Loucy (cell line): ENCODE measurements at regions not wholly inside any gene's neighbourhood (a gene's known extent, or its start where the extent isn't known, plus 50 kb on each side); places are given as distances from the start of the nearest gene placed in this dataset.

Source experiments
- H2AFZ ChIP-seq: fragments of 200-600 bp; sonication (generic); 2 replicates; pipeline ENCODE4 v1.6.0; 2016; ENCODE audit warnings: antibody characterized with exemption, mild to moderate bottlenecking, low read length, moderate library complexity
- H3F3A ChIP-seq: fragments of 200-600 bp; 2 replicates; pipeline ENCODE4 v1.6.0; 2016; ENCODE audit warnings: antibody characterized with exemption, low read depth, mild to moderate bottlenecking
- H3K27me3 ChIP-seq: fragments of 200-600 bp; sonication (generic); 2 replicates; pipeline ENCODE4 v1.6.1; 2014; ENCODE audit warnings: low read length, mild to moderate bottlenecking; ENCODE audit not compliant: insufficient read depth, poor library complexity, severe bottlenecking
- H3K36me3 ChIP-seq: fragments of 200-600 bp; sonication (generic); 2 replicates; pipeline ENCODE4 v1.6.1; 2016; ENCODE audit warnings: low read length; ENCODE audit not compliant: insufficient read depth
- H3K4me1 ChIP-seq: fragments of 200-600 bp; sonication (generic); 2 replicates; pipeline ENCODE4 v1.5.1; 2014; ENCODE audit warnings: low read length, mild to moderate bottlenecking; ENCODE audit not compliant: insufficient read depth, poor library complexity, severe bottlenecking
- H3K4me2 ChIP-seq: fragments of 200-600 bp; sonication (generic); 2 replicates; pipeline ENCODE4 v1.6.0; 2014; ENCODE audit warnings: antibody characterized with exemption, low read length, low read depth, mild to moderate bottlenecking; ENCODE audit not compliant: poor library complexity, severe bottlenecking
- H3K4me3 ChIP-seq: fragments of 200-600 bp; sonication (generic); 2 replicates; pipeline ENCODE4 v1.5.1; 2014; ENCODE audit warnings: low read length, mild to moderate bottlenecking, mixed read lengths; ENCODE audit not compliant: poor library complexity, severe bottlenecking
- H3K79me2 ChIP-seq: fragments of 200-600 bp; sonication (generic); 2 replicates; pipeline ENCODE4 v1.6.1; 2014; ENCODE audit warnings: low read length; ENCODE audit not compliant: insufficient read depth
- H3K9ac ChIP-seq: fragments of 200-600 bp; sonication (generic); 2 replicates; pipeline ENCODE4 v1.6.0; 2014; ENCODE audit warnings: mild to moderate bottlenecking, low read depth, low read length, moderate library complexity; ENCODE audit not compliant: poor library complexity, severe bottlenecking
- H3K9me2 ChIP-seq: fragments of 200-600 bp; sonication (generic); replicated peaks from 2 replicates; pipeline ENCODE4 v1.6.1; 2016; ENCODE audit warnings: low read depth, low read length, mixed read lengths
- H3K9me3 ChIP-seq: fragments of 200-600 bp; sonication (generic); 2 replicates; pipeline ENCODE4 v1.6.1; 2014; ENCODE audit warnings: mild to moderate bottlenecking, antibody characterized with exemption, low read length, low read depth; ENCODE audit not compliant: insufficient read depth
- H4K20me1 ChIP-seq: fragments of 200-600 bp; sonication (generic); 2 replicates; pipeline ENCODE4 v1.6.0; 2014; ENCODE audit warnings: antibody characterized with exemption, low read length, mild to moderate bottlenecking; ENCODE audit not compliant: insufficient read depth, poor library complexity, severe bottlenecking
- CTCF ChIP-seq: fragments of 200-600 bp; sonication (generic); conservative IDR thresholded peaks from 2 replicates; pipeline ENCODE4 v1.5.1; 2014; ENCODE audit warnings: mild to moderate bottlenecking, antibody characterized with exemption, low read length
- EZH2phosphoT487 ChIP-seq: fragments of 200-600 bp; IDR thresholded peaks from 2 replicates; pipeline ENCODE4 v1.6.1; 2018; ENCODE audit warnings: antibody characterized with exemption, mild to moderate bottlenecking, moderate library complexity, borderline replicate concordance

- H3K27me3 ChIP-seq: no peaks in the 10 kb centered on the region
- no peak overlapping the region for H2AFZ ChIP-seq
- H3K79me2 ChIP-seq: no peaks in the 10 kb centered on the region
- TF ChIP-seq CTCF (no peak), EZH2phosphoT487 (no peak)
- H3K4me2 ChIP-seq: no peak overlapping the region
- no peak overlapping the region for H3K4me3 ChIP-seq
- peaks cover 6% of the 10 kb centered on the region for H3K4me1 ChIP-seq
- H3K9me2 ChIP-seq: no peaks in the 10 kb centered on the region
- H3K9ac ChIP-seq: no peak overlapping the region
- H3K9me3 ChIP-seq: no peaks in the 10 kb centered on the region
- H3K36me3 ChIP-seq: no peaks in the 10 kb centered on the region
- no peaks in the 10 kb centered on the region for H3F3A ChIP-seq
- H4K20me1 ChIP-seq: no peaks in the 10 kb centered on the region
Measured at GRCh38 chr4:124480061-124480460, 232.5 kb downstream of the ANKRD50 start.

- TF ChIP-seq EZH2phosphoT487: no peak
- TF ChIP-seq CTCF: no peak
- Histone ChIP-seq H3K4me3 (no peak overlapping the region), H2AFZ (no peak overlapping the region), H4K20me1 (no peaks in the 10 kb centered on the region), H3K36me3 (no peaks in the 10 kb centered on the region), H3F3A (no peaks in the 10 kb centered on the region), H3K9me3 (no peaks in the 10 kb centered on the region), H3K9me2 (no peaks in the 10 kb centered on the region), H3K4me2 (no peak overlapping the region), H3K79me2 (no peaks in the 10 kb centered on the region), H3K4me1 (peaks cover 6% of the 10 kb centered on the region), H3K9ac (no peak overlapping the region), H3K27me3 (no peaks in the 10 kb centered on the region)
Measured at GRCh38 chr4:124481123-124481522, 231.4 kb downstream of the ANKRD50 start.

GRCh38 chr4:124483048-124483906, 229.3 kb downstream of the ANKRD50 start:
- H3K9me3 ChIP-seq: no peaks in the 10 kb centered on the region
- H2AFZ ChIP-seq: no peak overlapping the region
- H3K36me3 ChIP-seq: no peaks in the 10 kb centered on the region
- H3K4me3 ChIP-seq: no peak overlapping the region
- H3K9ac ChIP-seq: no peak overlapping the region
- peaks cover 6% of the 10 kb centered on the region for H3K4me1 ChIP-seq
- H3K79me2 ChIP-seq: no peaks in the 10 kb centered on the region
- H3F3A ChIP-seq: no peaks in the 10 kb centered on the region
- H3K4me2 ChIP-seq: no peak overlapping the region
- TF ChIP-seq CTCF: no peak
- no peak for TF ChIP-seq EZH2phosphoT487
- no peaks in the 10 kb centered on the region for H4K20me1 ChIP-seq
- no peaks in the 10 kb centered on the region for H3K27me3 ChIP-seq
- H3K9me2 ChIP-seq: no peaks in the 10 kb centered on the region
